Sciatic nerve (tissue), 2 donors: ENCODE measurements at regions not wholly inside any gene's neighbourhood (a gene's known extent, or its start where the extent isn't known, plus 50 kb on each side); places are given as distances from the start of the nearest gene placed in this dataset.

Experiments
- ATAC-seq: fragments of 200-7000 bp; cut with Tn5 transposase; one replicate; pipeline ENCODE4 v1.9.1; 2020; ENCODE audit warnings: mild to moderate bottlenecking, moderate library complexity
- DNase-seq: peaks from one replicate; pipeline ENCODE4 v3.0.0-alpha.2; 2020; ENCODE audit warnings: low spot score
- intact Hi-C: fragments of 100-400 bp; cut with DNase I; formaldehyde crosslinking; loops from one replicate; pipeline ENCODE4 v1.14.2; 2022
- donor health status: DM: no; HTN: no; CAD: no.
- donor health status: DM: no; HTN: no; CAD: no.

- DNase-seq (no peak), ATAC-seq (no peak)
- intact Hi-C loops: no loop called here
Measured at GRCh38 chr10:20995123-20995987, 98.2 kb upstream of the NEBL start.

DNA sequence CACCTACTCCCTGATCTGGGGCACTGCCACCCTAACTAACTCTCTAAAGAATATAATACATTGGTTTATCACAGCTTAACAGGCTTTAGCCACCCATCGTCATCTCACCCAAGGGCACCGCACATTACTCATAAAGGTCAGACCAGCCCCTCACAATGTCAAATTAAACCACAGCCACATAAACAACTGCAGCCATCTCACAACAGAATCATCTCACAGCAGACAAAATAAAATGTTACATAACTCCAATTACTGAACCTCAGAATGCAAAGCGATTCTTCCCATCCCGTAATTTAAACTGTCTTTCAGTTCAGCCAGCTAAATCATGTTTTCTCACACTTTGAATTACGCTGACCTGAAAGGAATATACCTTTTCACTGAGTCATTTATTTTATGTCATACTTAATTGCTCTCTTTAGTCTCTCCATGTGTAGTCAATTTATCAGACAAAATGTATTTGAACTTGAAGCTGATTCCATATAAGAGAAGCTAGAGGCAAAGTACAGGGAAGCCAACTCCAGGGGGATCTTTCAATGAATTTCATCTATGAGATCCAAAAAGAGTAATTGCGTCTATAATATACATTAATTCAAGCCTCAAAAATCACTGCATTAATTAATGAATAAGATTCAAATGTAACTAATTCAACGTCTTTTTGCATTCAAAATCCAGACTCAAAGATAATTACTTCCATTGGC lies 96.9 kb upstream of the NEBL start:
- DNase-seq (no peak), ATAC-seq (no peak)
- intact Hi-C loops: no loop called here

DNA sequence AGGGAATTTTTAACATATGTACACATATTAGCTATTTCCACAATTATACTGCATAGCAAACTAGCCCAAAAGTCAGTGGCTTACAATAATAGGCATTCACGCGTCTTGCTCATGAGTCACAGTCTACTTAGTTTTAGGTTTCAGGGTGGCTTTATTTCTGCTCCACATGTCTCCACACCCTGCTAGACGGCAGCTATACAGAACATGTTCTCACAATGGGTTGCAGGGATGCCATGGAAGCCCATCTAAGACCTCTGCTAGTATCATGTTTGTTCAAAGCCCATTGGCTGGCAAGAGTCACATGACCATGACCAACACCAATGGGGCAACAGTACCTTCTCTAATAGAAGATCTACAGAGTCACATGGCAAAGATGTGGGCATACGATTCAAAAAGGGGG lies 96.3 kb upstream of the NEBL start:
- no peak for DNase-seq
- ATAC-seq: no peak

GRCh38 chr10:20991526-20991925 lies 94.4 kb upstream of the NEBL start:
- no peak for DNase-seq
- intact Hi-C loops: no loop called here
- ATAC-seq: no peak

More for the DNA sequence above, 96.3 kb upstream of the NEBL start:
- intact Hi-C loops: no loop called here

GRCh38 chr10:20990604-20991003 lies 93.5 kb upstream of the NEBL start:
- intact Hi-C loops: no loop called here
- DNase-seq (no peak), ATAC-seq (no peak)

DNA sequence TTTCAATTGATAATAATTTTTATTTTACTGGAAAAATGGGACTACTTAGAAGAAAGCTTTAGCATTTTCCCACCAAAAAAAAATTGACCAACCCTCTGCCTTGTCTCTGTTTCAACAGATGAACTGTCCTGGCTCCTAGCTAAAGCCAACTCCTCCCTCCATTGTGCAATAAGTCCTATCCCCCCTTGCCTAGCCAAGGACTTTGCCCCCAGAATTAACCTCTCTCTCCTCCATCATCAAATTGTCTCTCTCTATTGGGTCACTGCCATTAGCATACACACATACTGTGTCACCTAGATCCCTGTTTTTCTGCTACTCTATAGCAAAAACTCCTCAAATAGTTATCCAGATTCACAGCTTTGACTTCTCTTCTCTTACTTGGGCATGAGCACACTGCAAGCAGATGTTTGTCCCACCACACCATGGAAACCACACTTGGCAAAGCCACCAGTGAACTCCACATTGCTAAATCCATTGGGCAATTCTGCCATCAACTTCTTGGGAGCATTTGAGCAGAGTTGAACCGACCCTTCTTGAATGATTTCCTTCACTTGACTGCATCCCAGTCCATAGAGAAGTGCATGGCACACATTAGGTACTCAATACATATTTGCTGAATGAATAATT lies 91.4 kb upstream of the NEBL start:
- ATAC-seq: peak; percentile 85
- no peak for DNase-seq
- intact Hi-C loops: no loop called here

DNA sequence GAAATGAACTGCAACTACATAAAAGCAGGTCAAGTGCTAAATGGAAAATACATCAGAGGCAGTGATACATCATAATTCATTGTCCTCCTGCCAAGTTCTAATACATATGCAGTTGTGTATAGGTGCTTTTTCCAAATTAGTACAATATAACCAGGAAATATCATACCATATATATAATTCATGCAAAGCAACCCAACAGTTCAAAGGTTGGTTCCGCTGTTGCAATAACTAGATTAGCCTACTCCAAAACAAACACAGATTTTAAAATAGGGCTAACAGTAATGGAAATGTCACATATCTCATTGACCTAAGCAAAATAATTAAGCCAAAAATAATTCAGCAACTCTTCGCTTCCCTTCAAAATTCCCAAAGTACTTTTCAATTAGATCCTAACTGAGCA lies 88.9 kb upstream of the NEBL start:
- no peak for DNase-seq
- no peak for ATAC-seq
- intact Hi-C loops: no loop called here

- intact Hi-C loops: no loop called here
- ATAC-seq (no peak), DNase-seq (no peak)
Measured at GRCh38 chr10:20984662-20985061, 87.6 kb upstream of the NEBL start.

DNA sequence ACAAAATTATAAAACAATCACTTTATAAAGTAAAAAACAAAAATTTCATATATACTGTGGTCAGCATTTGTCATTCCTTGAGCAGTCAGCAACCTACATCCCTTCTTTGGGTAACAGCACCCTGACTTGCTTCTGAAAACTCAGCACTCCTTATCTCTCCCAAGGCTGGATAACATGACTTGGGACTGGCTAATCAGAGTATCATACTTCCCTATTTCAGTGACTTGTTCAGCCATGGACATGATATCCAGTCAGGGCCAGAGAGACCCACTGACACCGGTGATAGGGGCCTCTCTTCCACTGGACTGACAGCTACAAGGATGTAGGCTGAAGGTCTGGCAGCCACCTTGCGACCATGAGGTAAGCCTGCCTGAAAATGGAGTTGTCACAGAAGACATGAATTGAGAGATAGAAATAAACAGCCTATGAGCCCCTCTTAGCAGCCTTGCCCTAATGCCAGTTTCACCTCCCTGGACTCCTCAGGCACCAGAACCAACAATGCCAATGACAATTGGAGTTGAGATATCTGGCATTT lies 84.4 kb upstream of the NEBL start:
- intact Hi-C loops: no loop called here
- ATAC-seq: no peak

DNA sequence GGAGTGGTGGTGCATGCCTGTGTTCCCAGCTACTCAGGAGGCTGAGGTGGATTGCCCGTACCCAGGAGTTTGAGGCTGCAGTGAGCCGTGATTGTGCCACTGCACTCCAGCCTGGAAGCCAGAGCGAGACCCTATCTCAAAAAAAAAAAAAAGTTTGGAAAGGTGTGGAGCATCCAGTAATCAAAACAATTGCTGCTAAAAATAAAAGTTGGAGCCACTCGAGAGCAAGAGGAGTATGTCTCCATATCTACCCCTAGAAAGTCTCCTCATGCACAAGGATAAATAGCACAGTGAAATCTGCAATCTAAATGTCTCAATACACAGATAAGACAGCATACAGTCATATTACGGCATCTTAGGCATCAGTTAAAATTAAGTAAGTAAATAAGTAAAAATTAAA lies 81.5 kb upstream of the NEBL start:
- DNase-seq (no peak), ATAC-seq (no peak)
- intact Hi-C loops: no loop called here

More for the DNA sequence above, 84.4 kb upstream of the NEBL start:
- DNase-seq: no peak

DNA sequence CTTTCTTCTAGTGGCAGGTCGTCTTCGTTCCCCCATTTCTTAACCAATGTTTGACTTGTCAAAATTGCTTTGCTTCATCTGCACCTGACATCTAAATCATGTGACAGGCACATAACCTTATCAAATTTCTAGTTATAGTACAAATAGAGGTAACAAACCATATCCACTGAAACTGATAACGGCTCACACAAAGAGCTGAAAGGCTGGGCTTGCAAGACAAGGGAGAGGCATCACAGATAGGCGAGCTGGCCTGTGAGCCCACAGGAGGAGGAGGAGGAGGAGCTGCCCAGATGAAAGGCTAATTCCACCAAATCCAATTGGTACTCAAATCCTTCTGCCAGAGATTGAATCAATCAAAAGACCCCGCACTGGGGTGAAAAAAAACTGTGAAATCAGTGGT lies 80.2 kb upstream of the NEBL start:
- intact Hi-C loops: no loop called here
- DNase-seq: no peak
- ATAC-seq: no peak

DNA sequence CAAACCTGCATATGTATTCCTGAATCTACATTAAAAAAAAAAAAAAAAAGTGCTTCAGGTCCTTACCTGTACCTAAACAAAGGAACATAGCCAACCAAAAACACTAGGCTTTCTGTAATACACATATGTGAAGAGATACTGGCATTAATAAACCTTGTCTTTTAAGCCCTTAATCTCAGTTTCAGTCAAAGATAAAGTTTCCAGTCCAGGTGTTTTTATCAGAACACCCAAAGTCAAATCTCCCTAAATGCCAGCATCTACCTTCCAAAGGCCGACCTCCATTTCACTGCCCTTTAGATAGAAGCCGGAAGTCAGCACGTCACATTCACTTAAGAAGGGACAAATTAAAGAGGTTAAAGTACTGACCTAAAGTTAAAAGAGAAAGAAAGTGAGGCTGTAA lies 79.8 kb upstream of the NEBL start:
- no peak for ATAC-seq

GRCh38 chr10:20976390-20976789 lies 79.3 kb upstream of the NEBL start:
- ATAC-seq (no peak), DNase-seq (no peak)
- intact Hi-C loops: no loop called here

More for the DNA sequence above, 79.8 kb upstream of the NEBL start:
- intact Hi-C loops: no loop called here
- DNase-seq: no peak

GRCh38 chr10:20975236-20975635 lies 78.1 kb upstream of the NEBL start:
- intact Hi-C loops: no loop called here
- DNase-seq: no peak
- ATAC-seq: no peak

DNA sequence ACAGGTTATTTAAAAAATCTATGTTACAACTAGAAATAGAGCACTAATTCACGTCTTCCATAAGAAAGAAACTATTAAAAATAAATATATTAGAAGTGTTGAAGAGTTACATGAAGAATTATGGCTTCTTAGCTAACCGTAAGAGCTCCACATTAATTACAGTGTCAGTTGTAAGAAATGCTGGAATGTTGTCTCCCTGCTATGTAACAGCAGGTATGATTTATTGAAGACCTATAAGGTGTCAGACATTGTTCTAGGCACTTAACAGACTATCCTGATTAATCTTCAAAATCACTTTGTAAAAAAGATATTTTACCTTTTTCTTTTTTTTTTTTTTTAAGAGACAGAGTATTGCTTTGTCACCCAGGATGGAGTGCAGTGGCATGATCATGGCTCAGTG lies 75.8 kb upstream of the NEBL start:
- DNase-seq (no peak), ATAC-seq (no peak)
- intact Hi-C loops: no loop called here

DNA sequence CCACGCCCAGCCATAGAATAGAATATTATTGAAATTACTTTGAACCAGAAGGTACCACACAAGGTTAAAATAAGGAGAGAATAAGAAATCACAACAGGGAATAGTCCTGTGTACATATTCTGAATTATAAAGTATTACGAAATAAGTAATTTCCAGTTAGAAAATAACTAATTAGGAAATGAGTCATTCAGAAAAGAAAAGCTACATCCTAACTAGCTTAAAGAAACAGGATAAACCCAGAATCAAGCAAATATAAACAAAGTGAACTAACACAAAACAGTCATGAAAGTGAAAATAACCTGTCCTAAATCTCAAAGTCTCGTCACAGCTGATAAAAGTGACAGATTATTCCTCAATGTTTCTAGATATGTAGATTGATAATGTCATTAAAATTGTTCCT lies 74.8 kb upstream of the NEBL start:
- DNase-seq (no peak), ATAC-seq (no peak)
- intact Hi-C loops: no loop called here

GRCh38 chr10:20970708-20971107 lies 73.6 kb upstream of the NEBL start:
- ATAC-seq (no peak), DNase-seq (no peak)
- intact Hi-C loops: no loop called here

DNA sequence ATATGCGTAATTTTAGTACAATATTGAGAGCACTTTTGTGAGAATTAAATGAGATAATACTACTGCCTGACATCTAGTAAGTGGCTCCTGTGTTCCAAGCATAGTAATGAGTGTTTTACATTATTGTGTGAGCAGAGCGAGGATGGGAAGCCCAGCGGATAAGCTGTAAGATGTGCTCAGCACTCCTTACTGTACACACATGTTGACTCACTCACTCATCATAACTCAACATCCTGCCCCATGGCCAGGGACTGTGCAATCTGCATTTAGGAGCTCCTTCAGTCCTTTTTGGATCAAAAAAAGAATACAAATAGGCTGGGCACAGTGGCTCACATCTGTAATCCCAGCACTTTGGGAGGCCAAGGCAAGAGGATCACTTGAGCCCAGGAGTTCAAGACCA lies 72.9 kb upstream of the NEBL start:
- DNase-seq (no peak), ATAC-seq (no peak)
- intact Hi-C loops: no loop called here

DNA sequence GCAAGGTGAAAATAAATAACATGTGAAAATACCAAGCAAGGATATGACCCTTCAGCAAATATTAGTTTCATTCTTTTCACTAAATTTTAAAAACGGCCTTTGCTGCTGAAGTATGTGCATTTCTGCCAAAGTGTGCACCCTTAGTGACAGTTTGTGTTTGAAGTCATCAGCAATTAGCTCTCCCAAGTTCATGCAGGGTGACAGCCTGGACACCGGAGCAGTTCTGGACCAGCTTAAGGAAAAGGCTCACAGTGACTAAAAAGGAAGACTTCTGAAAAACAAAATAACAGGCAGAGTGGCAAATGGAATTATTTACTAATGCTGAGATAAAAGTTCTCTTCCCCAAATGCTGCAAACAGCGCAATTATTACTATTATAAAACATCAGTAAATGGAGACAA lies 69.3 kb upstream of the NEBL start:
- no peak for ATAC-seq
- no peak for DNase-seq
- intact Hi-C loops: no loop called here
